Naive thymus-derived CD4-positive, alpha-beta T cell (primary cell): ENCODE measurements at regions not wholly inside any gene's neighbourhood (a gene's known extent, or its start where the extent isn't known, plus 50 kb on each side); places are given as distances from the start of the nearest gene placed in this dataset.
A peak's percentile ranks its signal among the peaks of the same experiment; 100 is the strongest.
"Not testable (repeated sequence)": the region's sequence is repeated elsewhere in the genome, so short reads cannot be mapped to it uniquely, and the experiment has no call there.

ENCODE experiments used
- ATAC-seq: fragments of 150-1000 bp; cut with Tn5 transposase; 2 replicates; pipeline ENCODE4 v1.10.0; 2021; ENCODE audit warnings: mild to moderate bottlenecking, moderate library complexity
- CTCF ChIA-PET: fragments of 350-600 bp; sonication (Branson Sonifier 250); formaldehyde crosslinking; loops from one replicate; lab custom pipeline; 2021; ENCODE audit warnings: antibody characterized with exemption; lab: Charles Lee
- POLR2A ChIA-PET: fragments of 350-600 bp; sonication (Branson Sonifier 250); formaldehyde crosslinking; loops from one replicate; lab custom pipeline; 2021; ENCODE audit warnings: antibody characterized with exemption, inconsistent platforms; lab: Charles Lee
- DNase-seq, 9 donors: peaks; one replicate each; pipeline versions ENCODE4 v3.0.0 to v3.0.0-alpha.2; 2020 to 2022; ENCODE audit warnings: mixed read lengths in 1 of 9
- H3K27ac ChIP-seq: one replicate; pipeline ENCODE4 v1.7.0; 2013; ENCODE audit warnings: mild to moderate bottlenecking, low read depth, low read length, moderate library complexity
- H3K27me3 ChIP-seq, 2 donors: one replicate each; pipeline ENCODE4 v1.7.0; 2013; ENCODE audit warnings: low read length in 2 of 2, mild to moderate bottlenecking in 2 of 2, moderate library complexity in 2 of 2; ENCODE audit not compliant: control insufficient read depth in 2 of 2, insufficient read depth in 2 of 2
- H3K36me3 ChIP-seq, 3 experiments: 1 replicate in 2 of 3; 2 replicates in 1 of 3; pipeline ENCODE4 v1.7.0; 2013; ENCODE audit warnings: low read length in 3 of 3, mild to moderate bottlenecking in 3 of 3, moderate library complexity in 1 of 3; ENCODE audit not compliant: insufficient read depth in 3 of 3, control insufficient read depth in 2 of 3
- H3K4me1 ChIP-seq, 2 donors: one replicate each; pipeline ENCODE4 v1.7.0; 2013; ENCODE audit warnings: low read length in 2 of 2, mild to moderate bottlenecking in 2 of 2, moderate library complexity in 1 of 2; ENCODE audit not compliant: control insufficient read depth in 2 of 2, insufficient read depth in 2 of 2
- H3K4me3 ChIP-seq: 2 replicates; pipeline ENCODE4 v1.7.0; 2013; ENCODE audit warnings: mild to moderate bottlenecking, low read length
- H3K9me3 ChIP-seq, 3 experiments: 1 replicate in 2 of 3; 2 replicates in 1 of 3; pipeline ENCODE4 v1.7.0; 2013; ENCODE audit warnings: low read length in 3 of 3; ENCODE audit not compliant: control insufficient read depth in 2 of 3
- H3K27ac Mint-ChIP-seq, 9 donors: one replicate each; pipeline ENCODE4 v1.8.0; 2020 to 2022; ENCODE audit warnings: mixed read lengths in 9 of 9, mild to moderate bottlenecking in 8 of 9, moderate library complexity in 5 of 9, inconsistent platforms in 2 of 9
- H3K27me3 Mint-ChIP-seq, 5 donors: one replicate each; pipeline ENCODE4 v1.8.0; 2021 to 2022; ENCODE audit warnings: mixed read lengths in 5 of 5, mild to moderate bottlenecking in 1 of 5
- H3K36me3 Mint-ChIP-seq, 5 donors: one replicate each; pipeline ENCODE4 v1.8.0; 2020 to 2022; ENCODE audit warnings: mixed read lengths in 5 of 5, mild to moderate bottlenecking in 3 of 5, inconsistent platforms in 1 of 5
- H3K4me1 Mint-ChIP-seq, 7 donors: one replicate each; pipeline ENCODE4 v1.8.0; 2020 to 2022; ENCODE audit warnings: mixed read lengths in 7 of 7, mild to moderate bottlenecking in 3 of 7, inconsistent platforms in 1 of 7
- H3K4me3 Mint-ChIP-seq, 10 donors: one replicate each; pipeline ENCODE4 v1.8.0; 2020 to 2022; ENCODE audit warnings: mild to moderate bottlenecking in 10 of 10, mixed read lengths in 10 of 10, moderate library complexity in 6 of 10, inconsistent platforms in 2 of 10
- H3K9me3 Mint-ChIP-seq, 11 donors: one replicate each; pipeline ENCODE4 v1.8.0; 2020 to 2022; ENCODE audit warnings: mixed read lengths in 11 of 11, mild to moderate bottlenecking in 4 of 11, inconsistent platforms in 1 of 11, moderate library complexity in 1 of 11
- intact Hi-C, 2 donors: fragments of 100-400 bp; cut with micrococcal nuclease; formaldehyde crosslinking; loops; one replicate each; pipeline ENCODE4 v1.15.1; 2023

DNA sequence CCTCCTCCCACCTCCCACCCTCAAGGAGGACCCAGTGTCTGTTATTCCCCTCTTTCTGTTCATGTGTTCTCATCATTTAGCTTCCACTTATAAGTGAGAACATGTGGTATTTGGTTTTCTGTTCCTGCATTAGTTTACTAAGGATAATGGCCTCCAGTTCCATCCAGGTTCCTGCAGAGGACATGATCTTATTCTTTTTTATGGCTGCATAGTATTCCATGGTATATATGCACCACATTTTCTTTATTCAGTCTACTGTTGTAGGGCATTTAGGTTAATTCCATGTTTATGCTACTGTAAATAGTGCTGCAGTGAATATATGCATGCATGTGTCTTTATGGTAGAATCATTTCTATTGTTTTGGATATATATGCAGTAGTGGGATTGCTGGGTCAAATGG lies 180.4 kb upstream of the KLF3 start:
- peak overlapping the region in 2 of 9 donors; percentile 1 to 15 for H3K27ac Mint-ChIP-seq
- intact Hi-C loops = loop anchor here in 1 of 2 donors (5.0 kb wide), 1 partner anchor 34 kb away; no protein-coding TSS in a partner anchor
- H3K27me3 Mint-ChIP-seq = peaks cover 0 to 11% (median 0%) of the 10 kb centered on the region in 5 donors
- H3K4me1 Mint-ChIP-seq = peaks cover 0 to 42% (median 20%) of the 10 kb centered on the region in 7 donors
- DNase-seq, CTCF ChIA-PET, H3K36me3 Mint-ChIP-seq, H3K36me3 ChIP-seq, H3K4me3 Mint-ChIP-seq, H3K4me1 ChIP-seq, POLR2A ChIA-PET, ATAC-seq, H3K4me3 ChIP-seq, H3K27ac ChIP-seq, H3K9me3 Mint-ChIP-seq, H3K9me3 ChIP-seq, H3K27me3 ChIP-seq: not testable (repeated sequence)

DNA sequence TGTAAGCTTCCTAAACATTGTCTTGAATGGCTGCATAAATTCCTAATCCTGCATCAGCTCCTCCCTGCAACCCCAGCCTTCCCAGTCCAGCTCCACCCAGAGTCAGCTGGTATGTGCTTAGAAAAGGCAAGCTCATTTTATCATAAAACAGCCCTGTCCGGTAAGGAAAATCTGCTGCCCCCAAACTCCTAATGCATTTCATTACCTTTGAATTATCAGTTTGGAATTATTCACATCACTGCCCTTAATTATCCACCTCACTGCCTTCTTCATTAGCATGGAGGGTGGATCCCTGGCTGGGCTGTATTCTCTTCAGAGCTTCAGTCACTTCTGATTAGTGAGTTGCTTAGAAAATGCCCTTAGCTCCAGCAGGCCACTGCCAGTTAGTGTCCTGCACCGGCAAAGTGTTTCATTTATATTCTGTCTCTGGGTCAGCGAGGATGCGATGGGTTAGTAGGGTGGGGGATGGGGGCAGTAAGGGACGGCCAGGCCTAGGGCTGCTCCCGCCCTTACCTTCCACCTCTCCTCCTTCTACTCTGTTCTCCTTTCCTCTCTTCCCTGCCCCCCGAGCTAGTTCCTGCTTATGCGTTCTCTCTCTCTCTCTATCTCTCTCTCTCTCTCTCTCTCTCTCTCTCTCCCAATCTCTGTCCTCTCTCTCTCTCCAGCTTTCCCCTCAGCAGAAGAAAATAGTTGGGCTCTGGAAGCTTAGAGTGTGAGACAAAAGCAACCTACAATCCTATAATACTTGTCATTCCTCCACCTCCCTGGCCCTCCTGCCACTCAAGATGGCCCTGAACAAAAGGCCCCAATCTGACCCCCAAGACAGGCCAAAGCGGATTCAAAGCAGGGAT lies 174.8 kb upstream of the KLF3 start:
- Histone ChIP-seq H3K27ac (peak overlapping the region; percentile 60), H3K36me3 (no peaks in the 10 kb centered on the region), H3K4me1 (peaks cover 28 to 30% of the 10 kb centered on the region in 2 donors), H3K9me3 (no peaks in the 10 kb centered on the region), H3K4me3 (peak overlapping the region; percentile 25), H3K27me3 (no peaks in the 10 kb centered on the region)
- Mint-ChIP-seq H3K27ac (peak overlapping the region in 8 of 9 donors; percentile 90 to 100 (median 94)), H3K36me3 (peaks cover 0 to 3% (median 0%) of the 10 kb centered on the region in 5 donors), H3K4me3 (peak overlapping the region in 9 of 10 donors; percentile 56 to 85 (median 77)), H3K4me1 (peaks cover 17 to 71% (median 47%) of the 10 kb centered on the region in 7 donors), H3K9me3 (peaks cover 0 to 2% (median 0%) of the 10 kb centered on the region in 11 donors), H3K27me3 (peaks cover 0 to 3% (median 0%) of the 10 kb centered on the region in 5 donors)
- intact Hi-C loops = no loop called here
- ChIA-PET POLR2A (interaction anchor here (0.6 to 3.5 kb wide), 10 partner anchors 10 to 201 kb away, joined by 3 to 17 read pairs (median 4); no protein-coding TSS in a partner anchor), CTCF (interaction anchor here (1.3 kb wide), 1 partner anchor 10 kb away, joined by 3 read pairs; no protein-coding TSS in a partner anchor)
- DNase-seq (peak in 1 of 9 donors; percentile 9), ATAC-seq (no peak)

DNA sequence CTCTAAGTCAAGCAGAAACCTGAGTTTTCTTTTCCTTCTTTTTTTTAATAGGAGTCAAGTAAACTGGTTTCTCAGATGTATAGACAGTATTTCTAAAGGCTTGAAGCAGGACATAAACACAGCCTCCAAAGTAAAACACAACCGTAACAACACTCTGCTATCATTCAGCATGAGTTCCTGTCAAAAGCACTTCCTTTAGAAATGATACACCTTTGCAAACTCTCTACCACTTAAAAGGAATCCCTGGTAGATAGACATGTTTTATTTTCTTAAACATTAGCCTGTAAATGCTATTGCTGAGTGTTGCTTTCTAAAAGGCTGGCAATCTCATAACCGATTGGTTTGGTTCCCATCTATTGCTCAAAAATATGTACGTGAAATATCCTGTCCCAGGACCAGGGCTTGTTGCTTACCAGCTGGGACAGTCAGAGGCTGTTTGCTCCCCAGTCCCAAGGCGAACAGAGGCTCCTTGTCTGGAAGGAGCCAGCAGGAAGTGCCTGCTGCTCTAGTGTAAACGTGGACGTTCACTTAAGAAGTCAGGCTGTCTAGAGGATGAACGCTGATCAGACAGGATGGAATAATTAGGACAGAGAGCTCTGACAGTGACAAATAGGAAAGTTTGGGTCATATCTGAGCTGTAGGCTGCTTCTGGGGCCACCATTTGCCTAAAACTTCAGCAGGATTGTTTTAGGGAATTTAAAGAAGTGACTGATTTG lies 173.9 kb upstream of the KLF3 start:
- intact Hi-C loops = loop anchor here in 1 of 2 donors (1.0 to 5.0 kb wide), 2 partner anchors 19 to 33 kb away; no protein-coding TSS in a partner anchor
- H3K9me3 ChIP-seq = no peaks in the 10 kb centered on the region
- Mint-ChIP-seq H3K36me3 (peaks cover 0 to 3% (median 0%) of the 10 kb centered on the region in 5 donors), H3K4me1 (peaks cover 17 to 67% (median 43%) of the 10 kb centered on the region in 7 donors), H3K9me3 (no peaks in the 10 kb centered on the region), H3K4me3 (peak overlapping the region; percentile 48 to 85 (median 77)), H3K27me3 (peaks cover 0 to 8% (median 0%) of the 10 kb centered on the region in 5 donors), H3K27ac (peak overlapping the region; percentile 80 to 100 (median 93))
- POLR2A ChIA-PET = interaction anchor here (0.6 to 3.5 kb wide), 10 partner anchors 9 to 201 kb away, joined by 3 to 17 read pairs (median 4); no protein-coding TSS in a partner anchor
- H3K27me3 ChIP-seq = no peaks in the 10 kb centered on the region
- DNase-seq (peak in 6 of 9 donors; percentile 26 to 63 (median 43)), ATAC-seq (peak; percentile 67)
- peak overlapping the region; percentile 25 for H3K4me3 ChIP-seq
- CTCF ChIA-PET = interaction anchor here (0.9 to 1.3 kb wide), 2 partner anchors 9 to 18 kb away, joined by 3 read pairs; no protein-coding TSS in a partner anchor
- peaks cover 28 to 30% of the 10 kb centered on the region in 2 donors for H3K4me1 ChIP-seq
- peak overlapping the region; percentile 60 for H3K27ac ChIP-seq
- H3K36me3 ChIP-seq = no peaks in the 10 kb centered on the region

DNA sequence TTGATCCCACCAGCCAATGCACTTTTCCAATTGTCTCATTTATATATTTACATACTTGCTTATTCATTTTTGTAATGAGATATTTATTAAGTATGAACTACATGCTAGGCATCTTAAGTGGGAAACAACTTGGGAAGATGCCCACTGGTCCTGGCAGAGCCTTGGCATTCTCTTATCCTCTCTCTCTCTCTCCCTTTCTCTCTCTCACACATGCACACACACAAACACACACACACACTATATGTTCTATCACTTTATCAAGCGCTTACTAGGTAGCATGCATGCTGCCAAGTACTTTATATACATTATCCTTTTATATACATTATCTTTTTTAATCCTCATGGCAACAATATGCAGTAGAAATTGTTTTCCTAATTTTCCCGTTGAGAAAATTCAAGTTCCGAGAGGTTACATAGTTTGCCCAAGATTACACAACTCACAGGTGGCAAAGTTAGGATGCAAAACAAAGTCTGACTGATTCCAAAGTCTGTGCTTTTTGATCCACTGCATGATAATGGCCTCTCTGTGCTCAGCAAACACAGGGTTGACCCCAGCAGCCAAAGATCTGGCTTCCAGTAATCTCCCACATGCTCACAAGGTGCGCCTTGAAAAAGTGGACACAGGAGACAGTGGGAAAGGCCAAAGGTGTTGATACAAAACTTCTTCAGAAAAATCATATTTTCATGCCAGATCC lies 173.1 kb upstream of the KLF3 start:
- ChIA-PET POLR2A (interaction anchor here (0.8 to 3.5 kb wide), 6 partner anchors 8 to 176 kb away, joined by 3 to 17 read pairs (median 4); no protein-coding TSS in a partner anchor), CTCF (interaction anchor here (0.9 kb wide), 1 partner anchor 17 kb away, joined by 3 read pairs; no protein-coding TSS in a partner anchor)
- Mint-ChIP-seq H3K36me3 (peaks cover 0 to 3% (median 0%) of the 10 kb centered on the region in 5 donors), H3K27me3 (peaks cover 0 to 8% (median 0%) of the 10 kb centered on the region in 5 donors), H3K4me1 (peaks cover 17 to 67% (median 43%) of the 10 kb centered on the region in 7 donors), H3K9me3 (no peaks in the 10 kb centered on the region), H3K27ac (peak overlapping the region in 8 of 9 donors; percentile 90 to 100 (median 94)), H3K4me3 (peak overlapping the region in 8 of 10 donors; percentile 56 to 85 (median 77))
- ATAC-seq (no peak), DNase-seq (no peak)
- Histone ChIP-seq H3K9me3 (no peaks in the 10 kb centered on the region), H3K4me3 (no peak overlapping the region), H3K4me1 (peaks cover 28 to 30% of the 10 kb centered on the region in 2 donors), H3K27me3 (no peaks in the 10 kb centered on the region), H3K36me3 (no peaks in the 10 kb centered on the region), H3K27ac (no peak overlapping the region)
- intact Hi-C loops = loop anchor here in 1 of 2 donors (1.0 to 5.0 kb wide), 2 partner anchors 18 to 34 kb away; no protein-coding TSS in a partner anchor

DNA sequence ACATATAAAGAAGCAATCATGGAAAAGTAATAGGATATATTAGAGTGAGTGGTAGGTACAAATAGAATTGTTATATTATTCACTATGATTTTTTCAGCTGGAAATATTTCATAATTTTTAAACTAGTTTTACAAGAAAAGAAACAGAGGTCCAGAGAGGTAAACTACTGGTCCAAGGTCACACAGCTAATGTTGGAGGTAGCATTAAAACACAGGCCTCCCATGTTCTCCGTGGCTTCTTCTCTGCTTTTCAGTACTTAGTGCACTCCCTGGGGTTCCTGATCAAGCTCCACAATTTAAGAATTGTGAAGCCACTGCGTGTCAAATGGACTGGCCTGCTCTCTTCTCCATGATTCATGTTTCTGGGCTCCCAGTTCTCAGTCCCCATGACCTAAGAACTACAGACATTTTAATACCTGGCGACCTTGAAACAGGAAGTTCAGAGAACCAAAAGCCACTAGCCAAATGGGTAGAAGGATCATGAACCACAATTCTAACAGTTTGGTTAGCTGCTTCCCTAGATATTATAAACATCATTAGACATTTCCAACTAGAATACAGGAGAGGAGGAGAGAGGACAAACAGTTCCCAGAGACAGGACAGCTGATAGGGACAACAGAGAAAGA lies 172.0 kb upstream of the KLF3 start:
- DNase-seq = no peak
- peaks cover 28 to 30% of the 10 kb centered on the region in 2 donors for H3K4me1 ChIP-seq
- no peak overlapping the region for H3K27ac ChIP-seq
- peak overlapping the region in 6 of 9 donors; percentile 1 to 100 (median 44) for H3K27ac Mint-ChIP-seq
- no peaks in the 10 kb centered on the region for H3K9me3 ChIP-seq
- no peaks in the 10 kb centered on the region for H3K27me3 ChIP-seq
- H3K4me3 ChIP-seq = no peak overlapping the region
- ATAC-seq = no peak
- ChIA-PET POLR2A (interaction anchor here (1.2 kb wide), 3 partner anchors 11 to 176 kb away, joined by 3 to 4 read pairs (median 3); no protein-coding TSS in a partner anchor), CTCF (no interaction called here)
- H3K9me3 Mint-ChIP-seq = no peaks in the 10 kb centered on the region
- peaks cover 17 to 67% (median 41%) of the 10 kb centered on the region in 7 donors for H3K4me1 Mint-ChIP-seq
- peaks cover 0 to 9% (median 0%) of the 10 kb centered on the region in 5 donors for H3K27me3 Mint-ChIP-seq
- peaks cover 0 to 3% (median 0%) of the 10 kb centered on the region in 5 donors for H3K36me3 Mint-ChIP-seq
- peak overlapping the region in 3 of 10 donors; percentile 7 to 48 (median 22) for H3K4me3 Mint-ChIP-seq
- intact Hi-C loops = loop anchor here in 1 of 2 donors (5.0 kb wide), 1 partner anchor 35 kb away; no protein-coding TSS in a partner anchor
- H3K36me3 ChIP-seq = no peaks in the 10 kb centered on the region
